Adrenal gland (tissue), 9 donors: ENCODE measurements at regions not wholly inside any gene's neighbourhood (a gene's known extent, or its start where the extent isn't known, plus 50 kb on each side); places are given as distances from the start of the nearest gene placed in this dataset.

Source experiments
- DNase-seq, 7 donors: peaks; one replicate each; pipeline ENCODE4 v3.0.0-alpha.2; 2019 to 2020
- H3K27ac ChIP-seq, 5 donors: fragments of 200-600 bp; sonication (generic) in 4 of 5; 1 replicate in 3 of 5; 2 replicates in 2 of 5; pipeline versions ENCODE4 v1.5.1 to v1.8.0; 2016 to 2020; ENCODE audit warnings: mild to moderate bottlenecking in 1 of 5
- H3K27me3 ChIP-seq: fragments of 200-600 bp; 2 replicates; pipeline ENCODE4 v1.8.0; 2021
- H3K36me3 ChIP-seq, 2 donors: fragments of 200-600 bp; replicated peaks in 1 of 2; 1 replicate in 1 of 2; 2 replicates in 1 of 2; pipeline versions ENCODE4 v1.5.1 to v1.8.0; 2018 to 2022
- H3K4me1 ChIP-seq, 2 donors: fragments of 200-600 bp; replicated peaks in 1 of 2; 1 replicate in 1 of 2; 2 replicates in 1 of 2; pipeline versions ENCODE4 v1.5.1 to v1.8.0; 2018 to 2021
- H3K4me3 ChIP-seq, 4 donors: fragments of 200-600 bp; sonication (generic) in 3 of 4; one replicate each; pipeline ENCODE4 v1.5.1; 2016 to 2018
- H3K9me3 ChIP-seq, 3 donors: fragments of 200-600 bp; sonication (generic) in 1 of 3; replicated peaks in 1 of 3; 1 replicate in 2 of 3; 2 replicates in 1 of 3; pipeline versions ENCODE4 v1.5.1 to v1.8.0; 2016 to 2021
- CTCF ChIP-seq, 6 experiments: fragments of 450-650 bp in 4 of 6; fragments of 200-600 bp in 2 of 6; sonication (generic) in 1 of 6; IDR thresholded peaks; 1 replicate in 5 of 6; 2 replicates in 1 of 6; pipeline versions ENCODE4 v1.5.1 to v1.8.0; 2016 to 2021; ENCODE audit warnings: antibody characterized with exemption in 6 of 6, mild to moderate bottlenecking in 2 of 6, moderate library complexity in 1 of 6
- POLR2A ChIP-seq, 2 donors: fragments of 450-650 bp; IDR thresholded peaks; one replicate each; pipeline ENCODE4 v1.6.1; 2017; ENCODE audit warnings: antibody characterized with exemption in 2 of 2, mild to moderate bottlenecking in 2 of 2, moderate library complexity in 1 of 2
- WGBS, 4 donors: extraction: QIAGEN DNeasy Blood & Tissue Kit in 2 of 4; methylation state at CpG; one replicate each; pipeline versions ENCODE4 v1.1.5 to v1.1.7; 2013 to 2017; 5-methylcytosine and 5-hydroxymethylcytosine counted together
- intact Hi-C, 2 donors: fragments of 100-400 bp; cut with DNase I; formaldehyde crosslinking; loops; one replicate each; pipeline versions ENCODE4 v1.14.1 to v1.15.0; 2022 to 2023
- donor health status: healthy with polysubstance abuse.
- donor health status: Bipolar disorder and iron deficiency.
- donor health status: DM: yes; HTN: yes; CAD: no.
- donor health status: DM: no; HTN: no; CAD: no.
- donor health status: DM: no; HTN: no; CAD: no.

GRCh38 chr18:5756823-5757222 is 138.5 kb downstream of the TMEM200C start:
- H3K9me3 ChIP-seq: no peaks in the 10 kb centered on the region
- intact Hi-C loops: no loop called here
- H3K4me3 ChIP-seq: no peak overlapping the region
- H3K27me3 ChIP-seq: no peaks in the 10 kb centered on the region
- DNase-seq: no peak
- no peak for TF ChIP-seq POLR2A (IDR thresholded peaks at IDR 0.05)
- TF ChIP-seq CTCF (IDR thresholded peaks at IDR 0.05): no peak
- H3K36me3 ChIP-seq: no peaks in the 10 kb centered on the region
- H3K27ac ChIP-seq: no peak overlapping the region
- H3K4me1 ChIP-seq: no peaks in the 10 kb centered on the region
- 74 to 85% (median 82%) methylated on average over 6 of the region's 6 CpGs for WGBS, 4 donors

- Histone ChIP-seq H3K36me3 (no peaks in the 10 kb centered on the region), H3K4me3 (no peak overlapping the region), H3K9me3 (no peaks in the 10 kb centered on the region), H3K4me1 (no peaks in the 10 kb centered on the region), H3K27ac (no peak overlapping the region), H3K27me3 (no peaks in the 10 kb centered on the region)
- no peak for DNase-seq
- intact Hi-C loops: no loop called here
- 54 to 88% (median 75%) methylated on average over 1 of the region's 1 CpG for WGBS, 4 donors
- TF ChIP-seq CTCF (IDR thresholded peaks at IDR 0.05): no peak
- TF ChIP-seq POLR2A (IDR thresholded peaks at IDR 0.05): no peak
These were observed 147.6 kb downstream of the TMEM200C start for GRCh38 chr18:5747678-5748077.

- TF ChIP-seq CTCF (IDR thresholded peaks at IDR 0.05) (no peak), POLR2A (IDR thresholded peaks at IDR 0.05) (no peak)
These were observed 148.5 kb downstream of the TMEM200C start for GRCh38 chr18:5746844-5747243.

GRCh38 chr18:5744659-5745058 is 150.7 kb downstream of the TMEM200C start:
- 60 to 65% (median 64%) methylated on average over 3 of the region's 3 CpGs for WGBS, 4 donors
- Histone ChIP-seq H3K9me3 (no peaks in the 10 kb centered on the region), H3K4me1 (no peaks in the 10 kb centered on the region), H3K27me3 (no peaks in the 10 kb centered on the region), H3K4me3 (no peak overlapping the region), H3K27ac (no peak overlapping the region), H3K36me3 (no peaks in the 10 kb centered on the region)
- TF ChIP-seq POLR2A (IDR thresholded peaks at IDR 0.05) (no peak), CTCF (IDR thresholded peaks at IDR 0.05) (no peak)
- DNase-seq: no peak
- intact Hi-C loops: no loop called here

More at GRCh38 chr18:5746844-5747243, 148.5 kb downstream of the TMEM200C start:
- WGBS, 4 donors: 49 to 64% (median 60%) methylated on average over 6 of the region's 6 CpGs
- intact Hi-C loops: no loop called here
- Histone ChIP-seq H3K9me3 (no peaks in the 10 kb centered on the region), H3K4me1 (no peaks in the 10 kb centered on the region), H3K27me3 (no peaks in the 10 kb centered on the region), H3K4me3 (no peak overlapping the region), H3K36me3 (no peaks in the 10 kb centered on the region), H3K27ac (no peak overlapping the region)
- no peak for DNase-seq
